ENCODE measurements at regions not wholly inside any gene's neighbourhood (a gene's known extent, or its start where the extent isn't known, plus 50 kb on each side); places are given as distances from the start of the nearest gene placed in this dataset.
"Not testable (repeated sequence)": the region's sequence is repeated elsewhere in the genome, so short reads cannot be mapped to it uniquely, and the experiment has no call there.

DNA sequence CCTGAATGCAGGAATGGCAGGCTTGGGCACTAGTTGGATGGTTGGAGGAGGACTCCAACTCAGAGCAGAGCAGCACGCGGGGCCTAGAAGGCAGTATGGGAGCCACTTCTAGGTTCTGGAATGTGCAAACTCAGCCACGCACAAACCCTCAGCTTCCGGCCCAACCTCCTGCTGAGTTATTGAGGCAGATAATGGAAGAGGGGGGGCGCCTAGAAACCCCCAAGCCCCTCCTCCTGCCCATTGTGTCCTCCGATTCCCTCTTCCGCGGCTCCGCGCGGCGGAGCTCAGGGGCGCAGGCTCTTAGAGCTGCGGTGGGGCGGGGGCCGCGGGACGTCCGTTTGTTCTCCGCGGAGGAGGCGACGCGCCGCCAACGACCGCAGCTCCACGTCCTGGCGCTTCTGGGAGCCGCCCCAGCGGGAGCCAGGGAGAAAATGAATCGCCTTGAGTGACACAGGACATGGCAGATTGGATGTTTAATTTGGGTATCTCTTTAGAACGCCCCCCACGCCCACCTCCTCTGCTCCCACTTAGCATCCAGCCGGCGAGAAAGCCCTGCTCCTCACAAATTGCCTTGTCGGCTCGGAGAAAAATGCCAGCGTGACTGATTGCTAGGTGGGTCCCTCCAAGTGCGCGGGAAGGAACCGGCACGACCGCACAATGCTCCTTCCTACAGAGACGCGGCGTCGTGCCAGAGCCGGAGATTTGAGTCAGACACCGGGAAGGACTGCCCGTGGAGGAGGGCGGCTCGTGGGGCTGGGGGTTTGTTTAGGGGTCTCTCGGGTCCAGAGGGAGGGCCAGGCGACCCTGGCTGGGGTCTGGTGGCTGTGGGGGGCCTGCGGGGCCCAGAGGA is 144.6 kb downstream of the NECTIN1 start:
- no peaks in the 10 kb centered on the region for H3K9me3 ChIP-seq (ENCODE audit: low read length)
- no peaks in the 10 kb centered on the region for H4K20me1 ChIP-seq (ENCODE audit: insufficient read depth, low read length)
- ChIA-PET CTCF (ENCODE audit: unreplicated experiment) (no interaction called here), POLR2A (interaction anchor here (0.7 to 1.1 kb wide), 2 partner anchors 16 to 443 kb away, joined by 3 to 4 read pairs; no protein-coding TSS in a partner anchor)
- intact Hi-C loops (cut with micrococcal nuclease; ENCODE audit: unreplicated experiment): no loop called here
- no peak overlapping the region for H2AFZ ChIP-seq (ENCODE audit: low read length)
- no peaks in the 10 kb centered on the region for H3K4me1 ChIP-seq (ENCODE audit: insufficient read depth, low read length, poor library complexity, severe bottlenecking)
- BruUV-seq (replicated peaks): no TSS peak
- no peak overlapping the region for H3K27ac ChIP-seq (ENCODE audit: low read depth, low read length, poor library complexity, severe bottlenecking)
- no peak overlapping the region for H3K4me2 ChIP-seq (ENCODE audit: low read length)
- H3K36me3 ChIP-seq (ENCODE audit: insufficient read depth, low read length): no peaks in the 10 kb centered on the region
- DNase-seq (ENCODE audit: low spot score): no peak
- H3K9me2 ChIP-seq (ENCODE audit: insufficient read depth, low read length): no peaks in the 10 kb centered on the region
- TF ChIP-seq, protein P1, sequence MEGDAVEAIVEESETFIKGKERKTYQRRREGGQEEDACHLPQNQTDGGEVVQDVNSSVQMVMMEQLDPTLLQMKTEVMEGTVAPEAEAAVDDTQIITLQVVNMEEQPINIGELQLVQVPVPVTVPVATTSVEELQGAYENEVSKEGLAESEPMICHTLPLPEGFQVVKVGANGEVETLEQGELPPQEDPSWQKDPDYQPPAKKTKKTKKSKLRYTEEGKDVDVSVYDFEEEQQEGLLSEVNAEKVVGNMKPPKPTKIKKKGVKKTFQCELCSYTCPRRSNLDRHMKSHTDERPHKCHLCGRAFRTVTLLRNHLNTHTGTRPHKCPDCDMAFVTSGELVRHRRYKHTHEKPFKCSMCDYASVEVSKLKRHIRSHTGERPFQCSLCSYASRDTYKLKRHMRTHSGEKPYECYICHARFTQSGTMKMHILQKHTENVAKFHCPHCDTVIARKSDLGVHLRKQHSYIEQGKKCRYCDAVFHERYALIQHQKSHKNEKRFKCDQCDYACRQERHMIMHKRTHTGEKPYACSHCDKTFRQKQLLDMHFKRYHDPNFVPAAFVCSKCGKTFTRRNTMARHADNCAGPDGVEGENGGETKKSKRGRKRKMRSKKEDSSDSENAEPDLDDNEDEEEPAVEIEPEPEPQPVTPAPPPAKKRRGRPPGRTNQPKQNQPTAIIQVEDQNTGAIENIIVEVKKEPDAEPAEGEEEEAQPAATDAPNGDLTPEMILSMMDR (conservative IDR thresholded peaks at IDR 0.05; ENCODE audit: low read length): no peak
- no peak for TF ChIP-seq EZH2phosphoT487 (IDR thresholded peaks at IDR 0.05; ENCODE audit: borderline replicate concordance, low read depth, low read length)
- H3K79me2 ChIP-seq (ENCODE audit: insufficient read depth, low read depth, low read length): no peaks in the 10 kb centered on the region
- H3K4me3 ChIP-seq (ENCODE audit: low read depth, low read length, poor library complexity, severe bottlenecking): no peak overlapping the region

DNA sequence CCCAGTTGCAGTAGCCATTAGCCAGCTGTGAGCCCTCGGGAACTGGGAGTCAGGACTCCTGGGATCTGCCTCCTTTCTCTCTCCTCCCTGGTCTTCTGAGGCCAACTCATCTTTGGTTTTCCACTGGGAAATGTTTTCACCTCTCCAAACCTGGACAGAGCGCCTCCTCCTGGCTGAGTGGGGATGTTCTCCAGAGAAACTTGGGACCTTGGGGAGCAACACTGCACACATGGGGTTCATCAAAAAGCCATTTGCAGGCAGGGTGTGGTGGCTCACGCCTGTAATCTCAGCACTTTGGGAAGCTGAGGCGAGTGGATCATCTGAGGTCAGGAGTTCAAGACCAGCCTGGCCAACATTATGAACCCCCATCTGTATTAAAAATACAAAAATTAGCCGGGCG is 145.4 kb downstream of the NECTIN1 start:
- Histone ChIP-seq H3K9me2 (ENCODE audit: insufficient read depth, low read length) (no peaks in the 10 kb centered on the region), H3K4me3 (ENCODE audit: low read depth, low read length, poor library complexity, severe bottlenecking) (no peak overlapping the region), H2AFZ (ENCODE audit: low read length) (no peak overlapping the region), H3K36me3 (ENCODE audit: insufficient read depth, low read length) (no peaks in the 10 kb centered on the region), H3K4me1 (ENCODE audit: insufficient read depth, low read length, poor library complexity, severe bottlenecking) (no peaks in the 10 kb centered on the region), H3K79me2 (ENCODE audit: insufficient read depth, low read depth, low read length) (no peaks in the 10 kb centered on the region), H4K20me1 (ENCODE audit: insufficient read depth, low read length) (no peaks in the 10 kb centered on the region), H3K9me3 (ENCODE audit: low read length) (no peaks in the 10 kb centered on the region), H3K27ac (ENCODE audit: low read depth, low read length, poor library complexity, severe bottlenecking) (no peak overlapping the region), H3K4me2 (ENCODE audit: low read length) (no peak overlapping the region)
- no peak for DNase-seq (ENCODE audit: low spot score)
- TF ChIP-seq, protein P1 (conservative IDR thresholded peaks at IDR 0.05; ENCODE audit: low read length): peak; percentile 56
- no peak for TF ChIP-seq EZH2phosphoT487 (IDR thresholded peaks at IDR 0.05; ENCODE audit: borderline replicate concordance, low read depth, low read length)
- ChIA-PET POLR2A (interaction anchor here (0.7 to 1.1 kb wide), 2 partner anchors 15 to 444 kb away, joined by 3 to 4 read pairs; no protein-coding TSS in a partner anchor), CTCF (ENCODE audit: unreplicated experiment) (no interaction called here)
- BruUV-seq (replicated peaks): no TSS peak
- intact Hi-C loops (cut with micrococcal nuclease; ENCODE audit: unreplicated experiment): no loop called here

DNA sequence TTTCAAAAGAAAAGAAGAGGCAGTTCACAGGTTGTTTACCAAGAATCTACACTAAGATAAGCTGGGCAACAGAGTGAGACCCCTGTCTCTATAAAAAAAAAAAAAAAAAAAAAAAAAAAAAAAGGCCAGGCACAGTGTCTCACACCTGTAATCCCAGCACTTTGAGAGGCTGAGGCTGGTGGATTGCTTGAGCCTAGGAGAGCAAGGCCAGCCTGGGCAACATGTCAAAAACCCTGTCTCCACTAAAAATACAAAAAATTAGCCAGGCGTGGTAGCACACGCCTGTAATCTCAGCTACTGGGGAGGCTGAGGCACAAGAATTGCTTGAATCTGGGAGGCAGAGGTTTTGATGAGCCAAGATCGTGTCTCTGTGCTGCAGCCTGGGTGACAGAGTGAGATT is 147.6 kb downstream of the NECTIN1 start:
- BruUV-seq (replicated peaks); H3K4me2 ChIP-seq (ENCODE audit: low read length); H3K4me1 ChIP-seq (ENCODE audit: insufficient read depth, low read length, poor library complexity, severe bottlenecking); H3K4me3 ChIP-seq (ENCODE audit: low read depth, low read length, poor library complexity, severe bottlenecking); H3K27ac ChIP-seq (ENCODE audit: low read depth, low read length, poor library complexity, severe bottlenecking); H2AFZ ChIP-seq (ENCODE audit: low read length); H3K9me2 ChIP-seq (ENCODE audit: insufficient read depth, low read length); H3K36me3 ChIP-seq (ENCODE audit: insufficient read depth, low read length); DNase-seq (ENCODE audit: low spot score); H3K79me2 ChIP-seq (ENCODE audit: insufficient read depth, low read depth, low read length); H3K9me3 ChIP-seq (ENCODE audit: low read length); intact Hi-C loops (cut with micrococcal nuclease; ENCODE audit: unreplicated experiment); H4K20me1 ChIP-seq (ENCODE audit: insufficient read depth, low read length); CTCF ChIA-PET (ENCODE audit: unreplicated experiment): not testable (repeated sequence)
- POLR2A ChIA-PET: interaction anchor here (0.7 kb wide), 1 partner anchor 497 kb away, joined by 3 read pairs; no protein-coding TSS in a partner anchor

Measured in OCI-LY7 (cell line).